K562 (cell line): ENCODE measurements at regions not wholly inside any gene's neighbourhood (a gene's known extent, or its start where the extent isn't known, plus 50 kb on each side); places are given as distances from the start of the nearest gene placed in this dataset.

Experiments
- ATAC-seq: fragments of 200-7000 bp; cut with Tn5 transposase; 3 replicates; pipeline ENCODE4 v1.9.1; 2020; ENCODE audit warnings: moderate library complexity
- BruUV-seq: library from RNA; stranded (reverse); fragments of 400-500 nt; replicated peaks from 2 replicates; lab custom pipeline; 2021; lab: Mats Ljungman, UMichigan
- CTCF ChIA-PET: fragments of 300-600 bp; formaldehyde crosslinking; extraction: SDS; loops from one replicate; lab custom pipeline; 2021; ENCODE audit warnings: low intra/inter-chr PET ratio; lab: Yijun Ruan, JAX
- POLR2A ChIA-PET: fragments of 300-600, 350-650 bp; sonication (Branson Sonifier 250); formaldehyde crosslinking; extraction: SDS; loops from one replicate; lab custom pipeline; 2021; ENCODE audit warnings: antibody characterized with exemption, inconsistent platforms; lab: Yijun Ruan, JAX
- DNase-seq, 4 experiments: peaks; one replicate each; pipeline versions ENCODE4 v3.0.0 to v3.0.0-alpha.2; 2011 to 2018; ENCODE audit warnings: low spot score in 3 of 4, mixed read lengths in 3 of 4; ENCODE audit errors: extremely low read depth in 1 of 4
- FAIRE-seq: peaks from 2 replicates; lab custom pipeline; 2011; peaks lifted over from hg19 to GRCh38; lab: Jason Lieb, UNC
- H2AFZ ChIP-seq: 2 replicates; pipeline ENCODE4 v1.6.0; 2011; ENCODE audit warnings: low read depth, low read length, control low read depth, inconsistent platforms
- H3K27ac ChIP-seq: fragments of 200-600 bp; 3 replicates; pipeline ENCODE4 v1.8.0; 2011; ENCODE audit warnings: low read depth, mild to moderate bottlenecking, control low read depth, inconsistent platforms, low read length, moderate library complexity, mixed read lengths; ENCODE audit errors: extremely low read depth
- H3K27me3 ChIP-seq, 2 experiments: fragments of 300-600 bp in 1 of 2; 2 replicates in 1 of 2; 3 replicates in 1 of 2; pipeline versions ENCODE4 v1.6.0 to v1.8.0; 2011; ENCODE audit warnings: inconsistent platforms in 2 of 2, low read length in 2 of 2, mild to moderate bottlenecking in 1 of 2, mixed read lengths in 1 of 2, moderate library complexity in 1 of 2; ENCODE audit not compliant: control insufficient read depth in 2 of 2, insufficient read depth in 2 of 2
- H3K36me3 ChIP-seq: fragments of 300-600 bp; 3 replicates; pipeline ENCODE4 v1.8.0; 2011; ENCODE audit warnings: mild to moderate bottlenecking, low read length, inconsistent platforms; ENCODE audit not compliant: control insufficient read depth, insufficient read depth
- H3K4me1 ChIP-seq, 2 experiments: fragments of 200-600 bp in 1 of 2; replicated peaks in 1 of 2; 2 replicates in 1 of 2; 3 replicates in 1 of 2; pipeline versions ENCODE4 v1.5.1 to v1.8.0; 2011; ENCODE audit warnings: inconsistent platforms in 2 of 2, low read length in 2 of 2, mild to moderate bottlenecking in 1 of 2, mixed read lengths in 1 of 2, moderate library complexity in 1 of 2; ENCODE audit not compliant: control insufficient read depth in 2 of 2, insufficient read depth in 2 of 2
- H3K4me2 ChIP-seq: 2 replicates; pipeline ENCODE4 v1.6.1; 2011; ENCODE audit warnings: low read length, control low read depth, inconsistent platforms, mixed read lengths; ENCODE audit not compliant: insufficient read depth
- H3K4me3 ChIP-seq: fragments of 200-600 bp; sonication (generic), shearing (Covaris generic); 2 replicates; pipeline ENCODE4 v1.5.1; 2016; ENCODE audit warnings: control low read depth, inconsistent platforms
- H3K79me2 ChIP-seq: fragments of 200-600 bp; 3 replicates; pipeline ENCODE4 v1.8.0; 2011; ENCODE audit warnings: low read length, inconsistent platforms; ENCODE audit not compliant: control insufficient read depth, insufficient read depth
- H3K9ac ChIP-seq, 2 experiments: 2 replicates each; pipeline versions ENCODE4 v1.6.0 to v1.6.1; 2011; ENCODE audit warnings: low read depth in 2 of 2, low read length in 2 of 2, control low read depth in 1 of 2, inconsistent platforms in 1 of 2, mild to moderate bottlenecking in 1 of 2, mixed read lengths in 1 of 2; ENCODE audit not compliant: insufficient read depth in 1 of 2
- H3K9me1 ChIP-seq: one replicate; pipeline ENCODE4 v1.6.0; 2011; ENCODE audit warnings: inconsistent platforms, mild to moderate bottlenecking, low read length, moderate library complexity; ENCODE audit not compliant: control insufficient read depth, insufficient read depth
- H3K9me3 ChIP-seq: replicated peaks from 2 replicates; pipeline ENCODE4 v1.5.1; 2011; ENCODE audit warnings: low read depth, low read length, inconsistent platforms; ENCODE audit not compliant: control insufficient read depth, insufficient read depth
- H4K20me1 ChIP-seq: replicated peaks from 2 replicates; pipeline ENCODE4 v1.6.1; 2011; ENCODE audit warnings: low read length, inconsistent platforms, mixed read lengths; ENCODE audit not compliant: control insufficient read depth, insufficient read depth
- ASH1L ChIP-seq: fragments of 450-650 bp; IDR thresholded peaks from 2 replicates; pipeline ENCODE4 v1.6.1; 2018; ENCODE audit warnings: borderline replicate concordance, mild to moderate bottlenecking, low read depth; ENCODE audit not compliant: partially characterized antibody
- CCAR2 ChIP-seq: fragments of 200-400 bp; formaldehyde crosslinking; IDR thresholded peaks from 2 replicates; pipeline ENCODE4 v1.6.1; 2017; ENCODE audit warnings: mild to moderate bottlenecking, low read depth, low read length
- E2F3 ChIP-seq: fragments of 250-450 bp; sonication (Bioruptor Pico); IDR thresholded peaks from 2 replicates; pipeline ENCODE4 v1.4.0; 2020; ENCODE audit warnings: mild to moderate bottlenecking
- EHMT2 ChIP-seq: fragments of 450-650 bp; IDR thresholded peaks from 2 replicates; pipeline ENCODE4 v1.6.1; 2018; ENCODE audit warnings: antibody characterized with exemption
- HNRNPL ChIP-seq: fragments of 200-400 bp; formaldehyde crosslinking; IDR thresholded peaks from 2 replicates; pipeline ENCODE4 v1.6.1; 2017; ENCODE audit warnings: low read depth, mild to moderate bottlenecking, low read length
- HNRNPUL1 ChIP-seq: fragments of 200-400 bp; formaldehyde crosslinking; IDR thresholded peaks from 2 replicates; pipeline ENCODE4 v1.6.1; 2017; ENCODE audit warnings: low read length
- HOXB6 ChIP-seq: fragments of 250-450 bp; sonication (Bioruptor Pico); IDR thresholded peaks from 2 replicates; pipeline ENCODE4 v1.5.1; 2022; ENCODE audit warnings: mild to moderate bottlenecking, borderline replicate concordance
- MBD2 ChIP-seq: sonication (generic); IDR thresholded peaks from 2 replicates; pipeline ENCODE4 v1.6.1; 2016; ENCODE audit warnings: low read depth, borderline replicate concordance
- RBM15 ChIP-seq: fragments of 200-400 bp; formaldehyde crosslinking; IDR thresholded peaks from 2 replicates; pipeline ENCODE4 v1.6.1; 2018; ENCODE audit warnings: mild to moderate bottlenecking, low read length, moderate library complexity; ENCODE audit not compliant: insufficient read depth
- SAFB ChIP-seq: fragments of 200-400 bp; formaldehyde crosslinking; IDR thresholded peaks from 2 replicates; pipeline ENCODE4 v1.6.1; 2017; ENCODE audit warnings: low read depth, low read length, borderline replicate concordance
- ZNF140 ChIP-seq: fragments of 250-450 bp; sonication (Bioruptor Pico); IDR thresholded peaks from 2 replicates; pipeline ENCODE4 v1.8.0; 2021; ENCODE audit warnings: moderate library complexity, mild to moderate bottlenecking, inconsistent platforms
- ZNF263 ChIP-seq: sonication (generic); formaldehyde crosslinking; IDR thresholded peaks from 2 replicates; pipeline ENCODE4 v1.8.0; 2022; ENCODE audit warnings: mild to moderate bottlenecking, missing genetic modification reagents, borderline replicate concordance
- WGBS: fragments of 100-300 bp; shearing (Covaris generic); methylation state at CpG from one replicate; pipeline ENCODE4 v1.1.6; 2016; ENCODE audit warnings: low coverage, mixed read lengths; ENCODE audit not compliant: insufficient coverage; ENCODE audit errors: missing lambda C conversion rate; 5-methylcytosine and 5-hydroxymethylcytosine counted together
- in situ Hi-C: fragments of 300-500 bp; cut with MboI; formaldehyde crosslinking; loops from 4 replicates; pipeline ENCODE4 v1.15.0; 2018; ENCODE audit warnings: inconsistent platforms, mixed read lengths
- intact Hi-C: fragments of 100-400 bp; cut with micrococcal nuclease; formaldehyde crosslinking; loops from 2 replicates; pipeline ENCODE4 v1.14.2; 2022
- TF ChIP-seq, protein P1 (sequence below), 2 experiments: IDR thresholded peaks; 2 replicates each; pipeline ENCODE4 v1.6.1; 2012; ENCODE audit warnings: improper control_type of control experiment in 2 of 2, low read depth in 2 of 2, low read length in 2 of 2, borderline replicate concordance in 1 of 2

DNA sequence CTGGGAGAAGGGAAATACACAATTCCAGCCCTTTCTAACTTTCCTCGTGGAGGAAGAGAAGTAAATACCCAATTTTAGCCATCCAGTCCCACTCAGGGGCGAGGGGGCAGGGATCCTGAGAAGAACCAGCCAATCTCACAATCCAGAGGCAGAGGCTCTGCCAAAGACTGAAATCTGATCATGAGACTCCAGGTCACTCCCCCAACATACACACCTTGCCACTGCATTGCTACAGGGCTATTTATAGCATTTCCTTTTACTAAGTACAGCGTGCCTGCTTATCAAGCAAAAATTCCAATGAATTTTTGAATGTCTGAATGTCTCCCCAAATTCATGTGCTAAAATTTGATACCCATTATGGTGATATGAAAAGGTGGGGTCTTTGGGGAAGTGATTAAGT, 1687.5 kb downstream of the EFNB2 start:
- intact Hi-C loops = no loop called here
- ATAC-seq = no peak
- no peak overlapping the region for H3K27ac ChIP-seq
- in situ Hi-C loops = no loop called here
- no peaks in the 10 kb centered on the region for H3K36me3 ChIP-seq
- no peak overlapping the region for H3K4me2 ChIP-seq
- H3K9ac ChIP-seq = no peak overlapping the region
- H3K9me1 ChIP-seq = no peaks in the 10 kb centered on the region
- POLR2A ChIA-PET = no interaction called here
- H3K9me3 ChIP-seq = no peaks in the 10 kb centered on the region
- H3K79me2 ChIP-seq = no peaks in the 10 kb centered on the region
- H3K4me1 ChIP-seq = no peaks in the 10 kb centered on the region
- no peak for DNase-seq
- TF ChIP-seq HNRNPL (no peak), MBD2 (no peak), ZNF263 (CRISPR knock-in tag) (no peak), ASH1L (no peak), SAFB (no peak), HOXB6 (no peak), HNRNPUL1 (no peak), RBM15 (no peak), EHMT2 (no peak), ZNF140 (no peak), E2F3 (CRISPR knock-in tag) (no peak), CCAR2 (no peak)
- TF ChIP-seq, protein P1, sequence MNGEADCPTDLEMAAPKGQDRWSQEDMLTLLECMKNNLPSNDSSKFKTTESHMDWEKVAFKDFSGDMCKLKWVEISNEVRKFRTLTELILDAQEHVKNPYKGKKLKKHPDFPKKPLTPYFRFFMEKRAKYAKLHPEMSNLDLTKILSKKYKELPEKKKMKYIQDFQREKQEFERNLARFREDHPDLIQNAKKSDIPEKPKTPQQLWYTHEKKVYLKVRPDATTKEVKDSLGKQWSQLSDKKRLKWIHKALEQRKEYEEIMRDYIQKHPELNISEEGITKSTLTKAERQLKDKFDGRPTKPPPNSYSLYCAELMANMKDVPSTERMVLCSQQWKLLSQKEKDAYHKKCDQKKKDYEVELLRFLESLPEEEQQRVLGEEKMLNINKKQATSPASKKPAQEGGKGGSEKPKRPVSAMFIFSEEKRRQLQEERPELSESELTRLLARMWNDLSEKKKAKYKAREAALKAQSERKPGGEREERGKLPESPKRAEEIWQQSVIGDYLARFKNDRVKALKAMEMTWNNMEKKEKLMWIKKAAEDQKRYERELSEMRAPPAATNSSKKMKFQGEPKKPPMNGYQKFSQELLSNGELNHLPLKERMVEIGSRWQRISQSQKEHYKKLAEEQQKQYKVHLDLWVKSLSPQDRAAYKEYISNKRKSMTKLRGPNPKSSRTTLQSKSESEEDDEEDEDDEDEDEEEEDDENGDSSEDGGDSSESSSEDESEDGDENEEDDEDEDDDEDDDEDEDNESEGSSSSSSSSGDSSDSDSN (IDR thresholded peaks at IDR 0.05; ENCODE audit: borderline replicate concordance in 1 of 2, low read depth in 2 of 2, low read length in 2 of 2) = no peak
- no peaks in the 10 kb centered on the region for H4K20me1 ChIP-seq
- no peaks in the 10 kb centered on the region for H3K27me3 ChIP-seq
- no peak for FAIRE-seq
- whole genome bisulfite sequencing = 0% methylated on average over 3 of the region's 3 CpGs
- H3K4me3 ChIP-seq = no peak overlapping the region
- no peak overlapping the region for H2AFZ ChIP-seq
- no TSS peak for BruUV-seq
- CTCF ChIA-PET = no interaction called here
